ENCODE measurements at regions not wholly inside any gene's neighbourhood (a gene's known extent, or its start where the extent isn't known, plus 50 kb on each side); places are given as distances from the start of the nearest gene placed in this dataset.
"Not testable (repeated sequence)": the region's sequence is repeated elsewhere in the genome, so short reads cannot be mapped to it uniquely, and the experiment has no call there.

GRCh38 chr22:23395530-23396361 lies 184.3 kb downstream of the IGLL1 start:
- no peak for DNase-seq (ENCODE audit: low read depth in 2 of 2)
- TF ChIP-seq CTCF (IDR thresholded peaks at IDR 0.05; ENCODE audit: low read depth, low read length), result no peak

GRCh38 chr22:23394525-23395326 lies 185.4 kb downstream of the IGLL1 start:
- H3K4me3 ChIP-seq (replicated peaks in 1 of 2; ENCODE audit: low read depth in 2 of 2, low read length in 2 of 2), result no peak overlapping the region
- no peak for DNase-seq (ENCODE audit: low read depth in 2 of 2)
- no peak for TF ChIP-seq CTCF (IDR thresholded peaks at IDR 0.05; ENCODE audit: low read depth, low read length)

More at GRCh38 chr22:23395530-23396361, 184.3 kb downstream of the IGLL1 start:
- no peak overlapping the region for H3K4me3 ChIP-seq (replicated peaks in 1 of 2; ENCODE audit: low read depth in 2 of 2, low read length in 2 of 2)

- no peak for DNase-seq (ENCODE audit: low read depth in 2 of 2)
- TF ChIP-seq CTCF (IDR thresholded peaks at IDR 0.05; ENCODE audit: low read depth, low read length), result no peak
- H3K4me3 ChIP-seq (replicated peaks in 1 of 2; ENCODE audit: low read depth in 2 of 2, low read length in 2 of 2), result no peak overlapping the region
Observed at GRCh38 chr22:23393721-23394320, 186.3 kb downstream of the IGLL1 start.

- not testable (repeated sequence) for DNase-seq (ENCODE audit: low read depth in 2 of 2); H3K4me3 ChIP-seq (replicated peaks in 1 of 2; ENCODE audit: low read depth in 2 of 2, low read length in 2 of 2)
Observed at GRCh38 chr22:23393199-23393598, 186.9 kb downstream of the IGLL1 start.

- no peak for DNase-seq (ENCODE audit: low read depth in 2 of 2)
- no peak for TF ChIP-seq CTCF (IDR thresholded peaks at IDR 0.05; ENCODE audit: low read depth, low read length)
Observed at GRCh38 chr22:23392420-23393121, 187.5 kb downstream of the IGLL1 start.

GRCh38 chr22:23391022-23391421 lies 189.1 kb downstream of the IGLL1 start:
- H3K4me3 ChIP-seq (replicated peaks in 1 of 2; ENCODE audit: low read depth in 2 of 2, low read length in 2 of 2), result no peak overlapping the region
- no peak for TF ChIP-seq CTCF (IDR thresholded peaks at IDR 0.05; ENCODE audit: low read depth, low read length)
- DNase-seq (ENCODE audit: low read depth in 2 of 2), result no peak

More at GRCh38 chr22:23392420-23393121, 187.5 kb downstream of the IGLL1 start:
- H3K4me3 ChIP-seq (replicated peaks in 1 of 2; ENCODE audit: low read depth in 2 of 2, low read length in 2 of 2), result no peak overlapping the region

Data from cardiac fibroblast (primary cell).